Prostate gland (tissue), 2 donors: ENCODE measurements at regions not wholly inside any gene's neighbourhood (a gene's known extent, or its start where the extent isn't known, plus 50 kb on each side); places are given as distances from the start of the nearest gene placed in this dataset.

Experiments
- POLR2A ChIP-seq: fragments of 450-650 bp; IDR thresholded peaks from one replicate; pipeline ENCODE4 v1.6.1; 2016; ENCODE audit warnings: antibody characterized with exemption, mild to moderate bottlenecking
- POLR2AphosphoS5 ChIP-seq: sonication (generic); formaldehyde crosslinking; IDR thresholded peaks from one replicate; pipeline ENCODE4 v1.6.1; 2017; ENCODE audit warnings: antibody characterized with exemption
- TF ChIP-seq, protein P1 (sequence below), 4 experiments: fragments of 200-600 bp in 2 of 4; fragments of 450-650 bp in 2 of 4; sonication (generic) in 2 of 4; IDR thresholded peaks; 1 replicate in 3 of 4; 2 replicates in 1 of 4; pipeline ENCODE4 v1.5.1; 2016 to 2019; ENCODE audit warnings: antibody characterized with exemption in 4 of 4, mild to moderate bottlenecking in 2 of 4, moderate library complexity in 2 of 4

DNA sequence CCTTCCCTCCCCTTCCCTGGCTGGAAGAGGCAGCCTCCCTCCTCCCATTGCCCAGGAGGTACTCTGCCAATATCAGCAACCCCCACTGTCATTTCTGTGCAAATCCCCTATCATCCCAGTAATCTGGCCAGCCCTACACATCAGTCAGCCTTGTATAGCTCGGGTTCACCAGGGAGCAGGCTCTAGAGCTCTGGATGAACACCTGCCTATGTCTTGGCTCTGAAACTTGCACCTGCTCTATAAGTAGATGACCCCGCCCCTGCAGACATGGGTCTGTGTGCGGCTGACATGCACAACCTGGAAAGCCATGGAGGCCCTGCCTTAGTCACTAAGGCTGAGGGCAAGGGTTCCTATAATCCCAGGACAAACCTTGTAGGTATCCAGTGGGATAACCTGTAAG, 1042.9 kb downstream of the UQCRFS1 start:
- TF ChIP-seq, protein P1, sequence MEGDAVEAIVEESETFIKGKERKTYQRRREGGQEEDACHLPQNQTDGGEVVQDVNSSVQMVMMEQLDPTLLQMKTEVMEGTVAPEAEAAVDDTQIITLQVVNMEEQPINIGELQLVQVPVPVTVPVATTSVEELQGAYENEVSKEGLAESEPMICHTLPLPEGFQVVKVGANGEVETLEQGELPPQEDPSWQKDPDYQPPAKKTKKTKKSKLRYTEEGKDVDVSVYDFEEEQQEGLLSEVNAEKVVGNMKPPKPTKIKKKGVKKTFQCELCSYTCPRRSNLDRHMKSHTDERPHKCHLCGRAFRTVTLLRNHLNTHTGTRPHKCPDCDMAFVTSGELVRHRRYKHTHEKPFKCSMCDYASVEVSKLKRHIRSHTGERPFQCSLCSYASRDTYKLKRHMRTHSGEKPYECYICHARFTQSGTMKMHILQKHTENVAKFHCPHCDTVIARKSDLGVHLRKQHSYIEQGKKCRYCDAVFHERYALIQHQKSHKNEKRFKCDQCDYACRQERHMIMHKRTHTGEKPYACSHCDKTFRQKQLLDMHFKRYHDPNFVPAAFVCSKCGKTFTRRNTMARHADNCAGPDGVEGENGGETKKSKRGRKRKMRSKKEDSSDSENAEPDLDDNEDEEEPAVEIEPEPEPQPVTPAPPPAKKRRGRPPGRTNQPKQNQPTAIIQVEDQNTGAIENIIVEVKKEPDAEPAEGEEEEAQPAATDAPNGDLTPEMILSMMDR (IDR thresholded peaks at IDR 0.05): no peak
- TF ChIP-seq POLR2A: no peak
- TF ChIP-seq POLR2AphosphoS5: no peak
